ENCODE measurements at regions not wholly inside any gene's neighbourhood (a gene's known extent, or its start where the extent isn't known, plus 50 kb on each side); places are given as distances from the start of the nearest gene placed in this dataset.

GRCh38 chr11:81278991-81279390 is 1454.7 kb downstream of the FAM181B start:
- intact Hi-C loops (cut with DNase I): no loop called here
- FAIRE-seq (no peak), DNase-seq (no peak)
- H3K4me1 ChIP-seq (ENCODE audit: control insufficient read depth in 2 of 3, insufficient read depth in 2 of 3, low read depth in 1 of 3, low read length in 3 of 3): no peaks in the 10 kb centered on the region
- H3K27ac ChIP-seq (ENCODE audit: low read depth in 2 of 2, low read length in 2 of 2): no peak overlapping the region
- no peaks in the 10 kb centered on the region for H3K36me3 ChIP-seq (ENCODE audit: control insufficient read depth in 2 of 3, insufficient read depth in 3 of 3, low read length in 3 of 3)
- peaks cover 0 to 3% (median 0%) of the 10 kb centered on the region in 3 donors for H3K9me3 ChIP-seq (ENCODE audit: control insufficient read depth in 2 of 3, insufficient read depth in 1 of 3, low read length in 3 of 3)
- no peak overlapping the region for H3K9ac ChIP-seq (ENCODE audit: low read length in 3 of 3)
- TF ChIP-seq CTCF (IDR thresholded peaks at IDR 0.05; ENCODE audit: borderline replicate concordance, extremely low read depth, insufficient read depth): no peak
- H3K4me3 ChIP-seq (ENCODE audit: low read length in 3 of 3): no peak overlapping the region
- H3K27me3 ChIP-seq (ENCODE audit: control insufficient read depth, insufficient read depth, low read length): no peaks in the 10 kb centered on the region

GRCh38 chr11:81270686-81271085 is 1463.0 kb downstream of the FAM181B start:
- Histone ChIP-seq H3K36me3 (ENCODE audit: control insufficient read depth in 2 of 3, insufficient read depth in 3 of 3, low read length in 3 of 3) (no peaks in the 10 kb centered on the region), H3K9ac (ENCODE audit: low read length in 3 of 3) (no peak overlapping the region), H3K27ac (ENCODE audit: low read depth in 2 of 2, low read length in 2 of 2) (no peak overlapping the region), H3K9me3 (ENCODE audit: control insufficient read depth in 2 of 3, insufficient read depth in 1 of 3, low read length in 3 of 3) (no peaks in the 10 kb centered on the region), H3K27me3 (ENCODE audit: control insufficient read depth, insufficient read depth, low read length) (no peaks in the 10 kb centered on the region), H3K4me3 (ENCODE audit: low read length in 3 of 3) (no peak overlapping the region), H3K4me1 (ENCODE audit: control insufficient read depth in 2 of 3, insufficient read depth in 2 of 3, low read depth in 1 of 3, low read length in 3 of 3) (no peaks in the 10 kb centered on the region)
- TF ChIP-seq CTCF (IDR thresholded peaks at IDR 0.05; ENCODE audit: borderline replicate concordance, extremely low read depth, insufficient read depth): no peak
- FAIRE-seq (no peak), DNase-seq (no peak)
- intact Hi-C loops (cut with DNase I): no loop called here

GRCh38 chr11:81267246-81267645 is 1466.4 kb downstream of the FAM181B start:
- Histone ChIP-seq H3K9ac (ENCODE audit: low read length in 3 of 3) (no peak overlapping the region), H3K4me1 (ENCODE audit: control insufficient read depth in 2 of 3, insufficient read depth in 2 of 3, low read depth in 1 of 3, low read length in 3 of 3) (no peaks in the 10 kb centered on the region), H3K27ac (ENCODE audit: low read depth in 2 of 2, low read length in 2 of 2) (no peak overlapping the region), H3K36me3 (ENCODE audit: control insufficient read depth in 2 of 3, insufficient read depth in 3 of 3, low read length in 3 of 3) (no peaks in the 10 kb centered on the region), H3K9me3 (ENCODE audit: control insufficient read depth in 2 of 3, insufficient read depth in 1 of 3, low read length in 3 of 3) (no peaks in the 10 kb centered on the region), H3K4me3 (ENCODE audit: low read length in 3 of 3) (no peak overlapping the region), H3K27me3 (ENCODE audit: control insufficient read depth, insufficient read depth, low read length) (no peaks in the 10 kb centered on the region)
- FAIRE-seq (no peak), DNase-seq (no peak)
- TF ChIP-seq CTCF (IDR thresholded peaks at IDR 0.05; ENCODE audit: borderline replicate concordance, extremely low read depth, insufficient read depth): no peak
- intact Hi-C loops (cut with DNase I): no loop called here

GRCh38 chr11:81259471-81259870 is 1474.2 kb downstream of the FAM181B start:
- DNase-seq (no peak), FAIRE-seq (no peak)
- H3K27ac ChIP-seq (ENCODE audit: low read depth in 2 of 2, low read length in 2 of 2): no peak overlapping the region
- no peaks in the 10 kb centered on the region for H3K9me3 ChIP-seq (ENCODE audit: control insufficient read depth in 2 of 3, insufficient read depth in 1 of 3, low read length in 3 of 3)
- TF ChIP-seq CTCF (IDR thresholded peaks at IDR 0.05; ENCODE audit: borderline replicate concordance, extremely low read depth, insufficient read depth): no peak
- H3K4me1 ChIP-seq (ENCODE audit: control insufficient read depth in 2 of 3, insufficient read depth in 2 of 3, low read depth in 1 of 3, low read length in 3 of 3): no peaks in the 10 kb centered on the region
- no peak overlapping the region for H3K4me3 ChIP-seq (ENCODE audit: low read length in 3 of 3)
- no peaks in the 10 kb centered on the region for H3K36me3 ChIP-seq (ENCODE audit: control insufficient read depth in 2 of 3, insufficient read depth in 3 of 3, low read length in 3 of 3)
- no peaks in the 10 kb centered on the region for H3K27me3 ChIP-seq (ENCODE audit: control insufficient read depth, insufficient read depth, low read length)
- H3K9ac ChIP-seq (ENCODE audit: low read length in 3 of 3): no peak overlapping the region
- intact Hi-C loops (cut with DNase I): no loop called here
